ENCODE measurements at regions not wholly inside any gene's neighbourhood (a gene's known extent, or its start where the extent isn't known, plus 50 kb on each side); places are given as distances from the start of the nearest gene placed in this dataset.

DNA sequence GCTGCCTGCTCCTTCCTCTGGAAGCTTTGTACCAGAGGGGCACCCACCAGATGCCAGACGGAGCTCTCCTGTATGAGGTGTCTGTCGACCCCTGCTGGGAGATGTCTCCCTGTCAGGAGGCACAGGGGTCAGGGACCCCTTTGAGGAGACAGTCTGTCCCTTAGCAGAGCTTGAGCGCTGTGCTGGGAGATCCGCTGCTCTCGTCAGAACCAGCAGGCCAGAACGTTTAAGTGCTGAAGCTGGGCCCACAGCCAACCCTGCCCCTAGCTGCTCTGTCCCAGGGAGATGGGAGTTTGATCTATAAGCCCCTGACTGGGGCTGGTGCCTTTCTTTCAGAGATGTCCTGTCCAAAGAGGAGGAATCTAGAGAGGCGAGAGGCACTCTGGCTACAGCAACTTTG is 260.3 kb upstream of the GPRIN3 start:
- TF ChIP-seq CEBPB (IDR thresholded peaks at IDR 0.05), result no peak
- no peak for TF ChIP-seq TCF12 (IDR thresholded peaks at IDR 0.05; ENCODE audit: low read depth)
